ENCODE measurements at regions not wholly inside any gene's neighbourhood (a gene's known extent, or its start where the extent isn't known, plus 50 kb on each side); places are given as distances from the start of the nearest gene placed in this dataset.

DNA sequence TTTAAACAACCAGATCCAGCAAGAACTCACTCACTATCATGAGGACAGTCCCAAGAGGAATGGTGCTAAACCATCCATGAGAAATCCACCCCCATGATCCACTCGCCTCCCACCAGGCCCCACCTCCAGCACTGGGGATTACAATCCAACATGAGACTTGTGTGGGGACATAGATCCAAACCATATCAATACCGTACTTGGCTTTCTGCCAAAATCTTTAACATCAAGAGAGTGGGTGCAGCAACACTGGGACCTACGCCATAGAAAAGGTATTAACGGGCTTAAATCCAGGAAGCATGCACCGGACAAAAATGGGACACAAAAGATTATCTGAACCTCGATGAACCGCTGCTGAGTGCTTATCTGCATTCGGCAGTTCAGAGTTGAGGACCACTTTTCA is 322.3 kb upstream of the ARID1B start:
- no peak for DNase-seq (ENCODE audit: low spot score)
- TF ChIP-seq, protein P1, sequence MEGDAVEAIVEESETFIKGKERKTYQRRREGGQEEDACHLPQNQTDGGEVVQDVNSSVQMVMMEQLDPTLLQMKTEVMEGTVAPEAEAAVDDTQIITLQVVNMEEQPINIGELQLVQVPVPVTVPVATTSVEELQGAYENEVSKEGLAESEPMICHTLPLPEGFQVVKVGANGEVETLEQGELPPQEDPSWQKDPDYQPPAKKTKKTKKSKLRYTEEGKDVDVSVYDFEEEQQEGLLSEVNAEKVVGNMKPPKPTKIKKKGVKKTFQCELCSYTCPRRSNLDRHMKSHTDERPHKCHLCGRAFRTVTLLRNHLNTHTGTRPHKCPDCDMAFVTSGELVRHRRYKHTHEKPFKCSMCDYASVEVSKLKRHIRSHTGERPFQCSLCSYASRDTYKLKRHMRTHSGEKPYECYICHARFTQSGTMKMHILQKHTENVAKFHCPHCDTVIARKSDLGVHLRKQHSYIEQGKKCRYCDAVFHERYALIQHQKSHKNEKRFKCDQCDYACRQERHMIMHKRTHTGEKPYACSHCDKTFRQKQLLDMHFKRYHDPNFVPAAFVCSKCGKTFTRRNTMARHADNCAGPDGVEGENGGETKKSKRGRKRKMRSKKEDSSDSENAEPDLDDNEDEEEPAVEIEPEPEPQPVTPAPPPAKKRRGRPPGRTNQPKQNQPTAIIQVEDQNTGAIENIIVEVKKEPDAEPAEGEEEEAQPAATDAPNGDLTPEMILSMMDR (conservative IDR thresholded peaks at IDR 0.05; ENCODE audit: low read depth): no peak
- POLR2A ChIA-PET (ENCODE audit: low non-redundant PET): no interaction called here
- no peak overlapping the region for H3K27ac ChIP-seq
- CTCF ChIA-PET: no interaction called here

DNA sequence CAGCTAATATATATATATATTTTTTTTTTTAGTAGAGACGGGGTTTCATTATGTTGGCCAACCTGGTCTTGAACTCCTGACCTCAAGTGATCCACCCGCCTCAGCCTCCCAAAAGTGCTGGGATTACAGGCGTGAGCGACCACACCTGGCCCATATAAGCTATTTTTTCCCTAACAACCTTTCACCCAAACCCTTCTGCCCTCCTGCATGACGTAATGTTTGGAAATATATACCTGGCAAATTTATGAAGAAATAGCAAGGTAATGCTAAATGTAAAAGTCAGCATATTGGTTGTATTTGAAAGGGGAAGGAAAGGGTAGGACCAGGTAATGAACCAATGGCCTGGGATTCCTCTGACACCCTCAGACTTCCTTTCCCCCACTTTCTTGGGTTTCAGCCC is 325.5 kb upstream of the ARID1B start:
- CTCF ChIA-PET: interaction anchor here (0.6 kb wide), 1 partner anchor 98 kb away, joined by 3 read pairs; no protein-coding TSS in a partner anchor
- TF ChIP-seq, protein P1 (conservative IDR thresholded peaks at IDR 0.05; ENCODE audit: low read depth): no peak
- POLR2A ChIA-PET (ENCODE audit: low non-redundant PET): no interaction called here
- no peak overlapping the region for H3K27ac ChIP-seq
- no peak for DNase-seq (ENCODE audit: low spot score)

DNA sequence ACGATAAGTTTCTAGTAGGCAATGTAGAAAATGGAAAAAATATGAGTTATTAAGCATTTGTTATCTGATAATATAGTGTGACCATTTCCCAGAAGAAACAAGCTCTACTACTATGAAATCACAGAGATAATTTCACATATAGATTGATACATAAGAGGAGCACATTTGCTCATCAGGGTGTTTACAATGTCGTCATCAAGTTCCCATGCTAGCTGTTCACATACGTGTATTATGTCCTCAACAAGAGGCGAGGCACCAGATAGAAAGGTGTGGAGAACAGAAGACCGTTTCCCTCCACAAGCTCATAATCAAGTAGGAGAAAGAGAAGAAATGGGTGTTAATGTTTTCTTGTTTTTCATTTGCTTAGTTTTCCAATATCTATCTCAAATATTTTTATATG is 326.1 kb upstream of the ARID1B start:
- ChIA-PET POLR2A (ENCODE audit: low non-redundant PET) (no interaction called here), CTCF (interaction anchor here (0.6 kb wide), 2 partner anchors 97 to 108 kb away, joined by 3 read pairs; no protein-coding TSS in a partner anchor)
- no peak for DNase-seq (ENCODE audit: low spot score)
- H3K27ac ChIP-seq: no peak overlapping the region
- TF ChIP-seq, protein P1 (conservative IDR thresholded peaks at IDR 0.05; ENCODE audit: low read depth): no peak

- ChIA-PET CTCF (no interaction called here), POLR2A (ENCODE audit: low non-redundant PET) (no interaction called here)
- TF ChIP-seq, protein P1 (conservative IDR thresholded peaks at IDR 0.05; ENCODE audit: low read depth): no peak
- no peak for DNase-seq (ENCODE audit: low spot score)
- no peak overlapping the region for H3K27ac ChIP-seq
These were observed 326.8 kb upstream of the ARID1B start for GRCh38 chr6:156450421-156450820.

- TF ChIP-seq, protein P1 (conservative IDR thresholded peaks at IDR 0.05; ENCODE audit: low read depth): no peak
- ChIA-PET POLR2A (ENCODE audit: low non-redundant PET) (no interaction called here), CTCF (interaction anchor here (0.6 to 1.0 kb wide), 2 partner anchors 11 to 1877 kb away, joined by 4 read pairs; no protein-coding TSS in a partner anchor)
- no peak for DNase-seq (ENCODE audit: low spot score)
- H3K27ac ChIP-seq: 0 out of 2 replicates have a peak overlapping the region, but pooled peaks have one; percentile 20
These were observed 327.6 kb upstream of the ARID1B start for GRCh38 chr6:156449569-156449968.

DNA sequence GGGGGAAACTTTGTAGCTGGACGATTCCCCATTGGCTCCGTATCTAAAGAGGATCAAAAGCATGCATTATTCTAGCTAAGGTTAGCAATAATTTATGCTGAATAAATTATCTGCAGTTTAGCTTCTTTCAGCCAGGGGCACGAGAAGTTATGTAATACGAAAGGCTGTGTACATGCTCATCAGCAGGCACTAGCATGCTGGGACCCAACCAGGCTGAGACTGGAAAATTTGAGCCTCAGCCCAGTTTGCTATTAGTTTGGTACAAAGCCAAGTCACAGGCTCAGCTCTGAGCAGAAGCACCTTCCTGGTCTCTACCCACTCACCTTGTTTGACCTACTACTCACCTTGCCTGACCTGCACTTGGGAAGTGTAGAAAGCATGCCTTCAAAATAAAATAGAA is 328.1 kb upstream of the ARID1B start:
- ChIA-PET CTCF (interaction anchor here (1.0 kb wide), 1 partner anchor 11 kb away, joined by 4 read pairs; no protein-coding TSS in a partner anchor), POLR2A (ENCODE audit: low non-redundant PET) (no interaction called here)
- TF ChIP-seq, protein P1 (conservative IDR thresholded peaks at IDR 0.05; ENCODE audit: low read depth): peak; percentile 16; the same call in 1 of the 2 replicates

More for the DNA sequence above, 328.1 kb upstream of the ARID1B start:
- peak; percentile 24 for DNase-seq (ENCODE audit: low spot score)
- H3K27ac ChIP-seq: 0 out of 2 replicates have a peak overlapping the region, but pooled peaks have one; percentile 20

Measured in RWPE1 (cell line).